NT2/D1 (cell line): ENCODE measurements at regions not wholly inside any gene's neighbourhood (a gene's known extent, or its start where the extent isn't known, plus 50 kb on each side); places are given as distances from the start of the nearest gene placed in this dataset.

Experiments
- SUZ12 ChIP-seq: IDR thresholded peaks from 2 replicates; pipeline ENCODE4 v1.6.1; 2011; ENCODE audit not compliant: insufficient read length, insufficient read depth; ENCODE audit errors: extremely low read depth
- YY1 ChIP-seq: IDR thresholded peaks from 2 replicates; pipeline ENCODE4 v1.6.1; 2011; ENCODE audit not compliant: insufficient read length, insufficient read depth

DNA sequence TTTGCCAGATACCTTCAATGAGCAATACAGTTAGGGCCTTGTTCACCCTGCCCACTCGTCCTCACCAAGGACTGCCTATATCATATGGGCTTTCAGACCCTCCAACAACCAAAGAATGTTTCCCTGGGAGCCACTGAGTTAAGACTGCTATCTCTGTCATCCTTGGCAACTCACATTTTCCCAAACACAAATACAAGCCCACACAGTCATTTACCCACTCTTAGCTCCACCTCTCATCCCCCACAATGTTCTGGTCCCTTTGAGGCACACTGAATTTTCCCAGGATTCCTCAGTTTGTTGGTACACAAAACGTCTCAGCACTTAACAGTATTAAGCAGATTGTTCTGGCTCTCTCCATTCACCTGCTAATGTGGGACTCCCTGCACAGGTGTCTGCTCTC, 204.6 kb downstream of the TLE3 start:
- TF ChIP-seq YY1 (no peak), SUZ12 (no peak)
